GM21390 (cell line): ENCODE measurements at regions not wholly inside any gene's neighbourhood (a gene's known extent, or its start where the extent isn't known, plus 50 kb on each side); places are given as distances from the start of the nearest gene placed in this dataset.
A peak's percentile ranks its signal among the peaks of the same experiment; 100 is the strongest.

Experiments used
- ATAC-seq: cut with Tn5 transposase; IDR thresholded peaks from one replicate; pipeline ENCODE4 v1.9.1; 2021; ENCODE audit not compliant: unreplicated experiment

DNA sequence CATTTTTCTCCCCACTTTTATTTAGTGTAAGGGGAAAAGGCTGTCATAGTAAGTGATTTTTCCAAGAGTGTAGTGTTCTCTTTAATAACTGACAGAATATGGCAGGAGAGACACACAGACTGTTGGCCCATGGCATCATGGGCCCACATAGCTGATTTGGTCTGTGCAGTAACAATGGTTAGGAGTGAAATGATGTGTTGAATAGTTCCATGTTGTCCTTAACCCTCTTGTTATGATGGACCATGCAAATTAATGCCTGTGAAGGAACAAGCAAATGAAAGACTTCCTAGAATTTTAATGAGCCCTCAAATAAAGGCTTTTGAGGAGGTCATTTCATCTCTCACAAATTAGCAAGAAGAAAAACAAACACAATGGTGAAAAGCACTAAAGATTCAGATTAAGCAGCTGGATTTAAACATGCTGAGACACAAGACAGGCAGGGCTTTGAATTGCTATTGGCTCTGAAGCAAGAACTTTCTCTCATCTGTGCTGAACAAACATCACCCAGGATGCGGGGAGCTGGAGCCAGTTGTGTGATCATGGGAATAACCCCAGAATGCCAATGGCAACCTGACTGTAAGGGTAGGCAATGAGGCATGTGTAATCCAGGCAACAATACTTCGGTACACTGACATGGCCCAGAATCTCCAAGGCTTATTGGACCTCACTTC lies 136.7 kb upstream of the VEPH1 start:
- no peak for ATAC-seq

DNA sequence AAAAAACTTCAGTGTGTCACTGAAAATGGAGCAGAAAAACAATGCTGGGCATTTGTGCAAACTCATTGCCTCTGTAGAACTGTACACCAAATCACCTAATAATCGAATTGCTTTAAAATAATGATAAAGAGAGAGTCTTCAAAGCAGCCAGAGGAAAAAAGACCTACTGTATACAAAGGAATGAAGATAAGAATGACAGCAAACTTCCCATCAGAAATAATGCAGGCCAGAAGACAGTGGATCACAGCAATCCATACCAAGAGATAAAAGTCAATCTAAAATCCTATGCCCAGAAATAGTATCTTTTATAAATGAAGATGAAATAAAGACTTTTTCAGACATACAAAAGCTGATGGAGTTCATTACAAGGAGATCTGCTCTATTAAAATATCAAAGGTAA lies 134.7 kb upstream of the VEPH1 start:
- ATAC-seq = no peak

DNA sequence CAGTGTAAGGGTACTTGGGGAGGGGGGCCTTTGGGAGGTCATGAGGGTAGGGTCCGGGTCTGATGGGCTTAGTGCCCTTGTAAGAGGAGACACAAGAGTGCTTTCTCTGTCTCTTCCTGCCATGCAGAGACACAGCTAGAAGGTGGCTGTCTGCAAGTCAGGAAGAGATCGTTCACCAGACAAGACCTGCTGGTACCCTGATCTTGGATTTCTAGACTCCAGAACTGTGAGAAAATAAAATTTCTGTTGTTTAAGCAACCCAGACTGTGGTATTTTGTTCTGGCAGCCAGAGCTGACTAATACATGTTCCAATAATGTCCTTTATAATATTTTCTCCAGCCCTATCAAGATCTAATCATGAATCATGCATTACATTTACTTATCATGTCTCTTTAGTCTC lies 130.0 kb upstream of the VEPH1 start:
- ATAC-seq = no peak

DNA sequence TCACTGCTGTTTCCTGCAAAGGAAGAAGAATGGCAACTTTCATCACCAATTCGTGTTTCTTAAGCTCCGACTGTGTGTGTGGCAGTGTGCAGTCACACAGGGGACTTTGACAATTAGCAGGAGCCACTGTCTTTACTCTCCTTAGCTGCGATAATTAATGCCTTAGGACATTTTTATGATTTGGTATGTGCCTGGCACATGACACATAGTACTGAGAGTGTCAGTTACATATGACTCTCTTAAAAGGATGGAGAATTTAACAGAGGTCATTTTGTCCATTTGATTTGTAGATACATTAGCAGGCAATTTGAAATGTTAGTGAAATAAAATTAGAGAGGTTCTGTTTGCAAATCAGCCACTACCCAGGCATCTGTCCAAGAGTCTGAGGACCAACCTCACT lies 128.9 kb upstream of the VEPH1 start:
- ATAC-seq = no peak

DNA sequence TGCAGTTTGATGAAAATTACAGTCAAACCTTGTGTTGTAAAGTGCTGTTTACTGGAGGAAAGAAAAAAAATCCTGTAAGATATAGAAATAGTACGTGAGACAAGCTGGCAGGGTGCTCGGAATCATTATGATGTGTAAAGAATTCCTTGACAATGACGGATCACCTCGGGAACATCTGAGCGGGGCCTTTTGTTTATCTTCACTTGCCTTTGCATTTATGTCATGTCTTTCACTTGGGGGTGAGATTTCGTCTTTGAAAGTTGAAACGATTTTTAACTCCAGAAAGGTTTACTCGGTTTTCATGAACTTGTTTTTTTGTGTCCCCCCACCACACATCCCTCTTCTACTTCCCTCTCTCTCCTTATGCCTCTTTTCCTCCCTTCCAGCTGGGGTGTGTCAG lies 128.3 kb upstream of the VEPH1 start:
- ATAC-seq = no peak

DNA sequence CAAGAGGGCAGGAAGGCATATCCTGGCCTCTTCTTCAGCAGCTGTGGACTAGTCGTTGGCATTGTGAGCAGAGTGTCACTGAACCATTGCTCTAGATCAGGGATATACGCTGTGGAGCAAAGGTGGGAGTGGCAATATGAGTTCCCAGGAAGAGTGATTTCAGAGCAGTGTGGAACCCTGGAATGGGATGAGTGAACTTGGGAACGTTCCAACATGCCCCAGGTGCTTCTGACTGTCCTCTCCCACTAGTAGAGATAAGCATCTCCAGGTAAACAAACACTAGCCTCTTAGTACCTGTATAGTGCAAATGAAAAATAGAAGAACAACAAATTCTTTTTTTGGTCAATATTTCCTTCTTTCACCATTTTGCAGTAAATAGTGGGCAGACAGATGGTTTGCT lies 123.6 kb upstream of the VEPH1 start:
- no peak for ATAC-seq

DNA sequence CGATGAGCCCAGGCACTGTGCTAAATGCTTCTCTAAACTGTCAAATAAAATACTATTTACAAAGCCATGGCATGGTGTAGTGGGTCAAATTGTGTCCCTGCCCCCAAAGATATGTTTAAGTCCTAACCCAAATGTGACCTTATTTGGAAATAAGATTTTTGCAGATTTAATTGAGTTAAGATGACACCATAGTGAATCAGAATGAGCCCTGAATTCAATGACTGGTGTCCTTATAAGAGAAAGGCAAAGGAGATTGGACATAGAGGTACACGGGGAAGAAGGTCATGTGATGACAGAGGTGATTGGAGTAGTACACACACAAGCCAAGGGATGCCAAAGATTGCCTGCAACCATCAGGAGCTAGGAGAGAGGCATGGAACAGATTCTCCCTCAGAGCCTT lies 121.6 kb upstream of the VEPH1 start:
- ATAC-seq = no peak

DNA sequence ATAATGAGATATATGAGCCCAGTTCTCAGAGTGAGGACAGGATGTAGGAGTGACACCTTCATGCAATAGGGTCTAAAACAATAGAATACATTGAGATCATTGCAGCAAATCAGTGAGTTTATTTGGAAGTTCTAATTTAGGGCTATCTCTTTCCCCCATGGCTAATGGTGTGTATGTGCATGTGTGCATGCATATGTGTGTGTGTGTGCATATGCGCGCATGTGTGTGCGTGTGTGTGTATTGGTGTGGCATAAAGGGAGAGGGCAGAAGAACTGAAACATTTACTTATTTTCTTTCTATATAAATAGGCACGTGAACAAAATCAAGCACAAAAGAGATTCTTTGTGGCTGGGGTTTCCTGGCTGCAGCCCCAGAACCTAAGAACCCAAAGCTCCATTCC lies 115.7 kb upstream of the VEPH1 start:
- no peak for ATAC-seq

DNA sequence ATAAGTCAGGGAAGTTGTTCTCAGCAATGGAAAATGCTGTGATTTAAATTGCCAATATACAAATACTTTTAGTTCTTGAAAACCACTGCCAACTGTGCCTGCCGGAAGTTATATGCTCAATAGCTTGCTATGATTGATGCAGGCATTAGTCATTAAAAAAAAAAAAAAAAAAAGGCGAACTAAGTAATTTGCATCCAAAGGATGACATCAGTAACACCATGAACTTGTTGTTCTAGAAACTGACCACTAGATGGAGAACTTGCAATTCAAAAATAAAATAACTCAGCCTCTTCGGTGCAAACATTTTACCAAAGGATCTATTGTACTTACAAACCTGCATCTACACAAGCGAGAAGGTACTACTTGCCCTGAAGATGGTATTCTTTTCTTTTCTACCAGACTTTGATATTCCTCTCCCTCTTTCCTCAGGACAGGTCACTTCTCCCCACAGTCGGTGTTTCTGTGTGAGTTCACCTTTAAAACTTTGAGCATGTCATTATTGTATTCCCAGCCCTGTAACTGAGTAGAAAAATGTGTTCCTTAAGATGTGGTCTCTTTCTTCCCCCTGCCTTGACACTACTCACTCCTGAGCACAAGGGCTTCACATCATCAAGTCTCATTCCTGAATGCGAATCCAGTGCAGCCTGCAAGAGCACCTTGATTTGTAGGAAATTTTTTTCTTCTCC lies 115.0 kb upstream of the VEPH1 start:
- ATAC-seq = peak; percentile 85

DNA sequence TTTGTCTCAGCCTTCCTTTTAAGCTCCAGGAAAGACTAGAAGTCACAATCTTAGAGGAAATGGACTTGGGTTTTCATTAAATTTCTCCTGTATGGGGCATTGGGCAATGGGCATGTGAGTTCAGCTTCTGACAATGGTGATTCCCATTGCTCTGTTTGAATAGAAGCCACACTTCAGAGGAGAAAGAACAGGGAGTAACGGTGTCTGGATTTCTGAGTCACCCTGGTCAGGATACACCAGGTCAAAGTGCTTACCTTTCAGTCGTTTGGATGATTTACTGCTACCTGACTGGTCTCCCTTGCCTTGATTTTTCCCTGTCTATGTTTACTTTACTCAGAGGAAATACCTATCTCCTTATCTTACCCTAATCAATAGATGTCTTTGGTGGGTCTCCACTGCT lies 111.7 kb upstream of the VEPH1 start:
- no peak for ATAC-seq

DNA sequence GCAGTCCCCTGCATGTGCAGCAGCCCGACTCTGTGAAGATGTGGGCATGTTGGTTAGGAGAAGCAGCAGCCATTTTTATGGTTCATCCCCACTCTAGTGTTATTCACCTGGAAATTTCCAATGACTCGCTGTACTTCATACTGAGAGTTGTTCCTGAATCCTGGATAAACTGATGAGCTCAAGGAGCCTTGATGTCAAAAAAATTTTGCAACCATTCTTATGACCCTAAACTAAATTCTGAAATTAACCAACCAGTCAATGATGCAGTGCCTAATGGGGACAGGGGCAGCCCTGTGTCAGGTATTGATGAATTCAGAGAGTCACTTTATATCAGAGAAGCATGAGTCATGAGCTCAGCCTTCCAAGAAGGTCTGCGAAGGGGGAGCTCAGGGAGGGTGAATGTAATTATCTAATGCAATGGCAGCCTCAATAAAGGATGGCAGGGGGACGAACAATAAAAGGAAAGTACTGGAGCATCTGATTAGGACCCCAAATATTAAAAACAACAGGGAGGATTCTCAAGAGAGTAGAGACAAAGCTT lies 108.4 kb upstream of the VEPH1 start:
- no peak for ATAC-seq

DNA sequence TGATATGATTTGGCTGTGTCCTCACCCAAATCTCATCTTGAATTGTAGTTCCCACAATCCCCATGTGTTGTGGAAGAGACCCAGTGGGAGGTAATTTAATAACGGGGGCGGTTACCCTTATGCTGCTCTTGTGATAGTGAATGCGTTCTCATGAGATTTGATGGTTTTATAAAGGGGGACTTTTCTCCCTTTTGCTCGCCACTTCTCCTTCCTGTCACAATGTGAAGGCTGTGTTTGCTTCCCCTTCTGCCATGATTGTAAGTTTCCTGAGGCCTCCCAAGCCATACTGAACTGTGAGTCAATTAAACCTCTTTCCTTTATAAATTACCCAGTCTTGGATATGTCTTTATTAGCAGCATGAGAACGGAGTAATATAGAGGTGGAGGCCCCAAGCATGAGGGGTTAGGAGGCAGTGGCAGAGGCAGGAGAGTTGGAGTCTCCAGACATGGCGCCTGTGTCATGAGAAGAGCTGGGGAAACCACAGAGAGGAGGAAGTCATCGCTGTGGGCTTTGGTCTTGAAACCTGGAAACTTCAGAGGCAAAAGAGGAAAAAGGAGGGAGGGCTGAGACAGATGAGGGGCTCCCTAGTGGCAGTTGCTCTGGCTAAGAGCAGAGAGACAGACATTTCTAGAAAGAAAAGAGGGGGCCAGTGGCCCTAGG lies 107.8 kb upstream of the VEPH1 start:
- no peak for ATAC-seq

DNA sequence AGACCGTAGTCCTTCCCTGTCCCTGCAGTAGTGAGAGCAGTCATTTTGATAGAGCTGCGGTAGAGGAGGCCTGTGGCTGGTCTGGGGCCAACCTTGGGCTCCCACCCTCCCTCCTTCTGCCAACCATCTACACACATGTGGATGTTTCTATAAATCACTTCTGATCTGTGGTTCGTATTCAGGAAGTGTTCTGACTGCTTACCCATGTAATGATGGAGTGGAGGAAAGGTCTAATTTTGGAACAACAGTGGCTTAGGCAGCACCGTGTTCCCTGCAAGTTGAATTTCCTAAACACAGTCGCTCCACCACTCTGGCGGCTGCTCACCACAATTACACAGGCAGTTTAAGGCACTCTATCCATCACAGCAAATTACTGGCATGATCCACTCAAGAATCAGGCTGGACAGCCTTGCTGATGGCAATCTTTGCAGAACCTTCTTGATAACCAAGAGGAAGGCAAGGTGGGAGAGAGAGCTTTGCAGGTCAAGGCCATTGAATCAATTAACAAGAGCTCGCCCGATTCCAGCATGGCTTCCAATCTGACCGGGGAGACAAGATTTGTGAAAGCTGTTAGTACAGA lies 104.7 kb upstream of the VEPH1 start:
- no peak for ATAC-seq

DNA sequence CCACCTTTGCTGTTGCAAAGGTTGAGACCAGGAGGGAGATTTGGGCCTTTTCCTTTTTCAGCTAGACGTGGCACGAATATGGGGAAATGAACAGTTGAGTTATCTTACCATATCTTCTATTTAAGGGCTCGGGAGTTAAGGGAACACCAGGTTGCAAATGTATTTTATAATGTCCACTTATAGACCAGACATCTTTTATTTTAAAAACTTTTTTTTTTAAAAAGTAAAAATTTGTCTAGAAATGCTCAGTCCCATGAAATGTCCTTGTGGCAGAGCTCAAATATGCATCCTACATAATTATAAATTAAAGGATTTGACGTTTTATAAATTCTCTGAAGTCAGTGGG lies 103.6 kb upstream of the VEPH1 start:
- ATAC-seq = no peak

DNA sequence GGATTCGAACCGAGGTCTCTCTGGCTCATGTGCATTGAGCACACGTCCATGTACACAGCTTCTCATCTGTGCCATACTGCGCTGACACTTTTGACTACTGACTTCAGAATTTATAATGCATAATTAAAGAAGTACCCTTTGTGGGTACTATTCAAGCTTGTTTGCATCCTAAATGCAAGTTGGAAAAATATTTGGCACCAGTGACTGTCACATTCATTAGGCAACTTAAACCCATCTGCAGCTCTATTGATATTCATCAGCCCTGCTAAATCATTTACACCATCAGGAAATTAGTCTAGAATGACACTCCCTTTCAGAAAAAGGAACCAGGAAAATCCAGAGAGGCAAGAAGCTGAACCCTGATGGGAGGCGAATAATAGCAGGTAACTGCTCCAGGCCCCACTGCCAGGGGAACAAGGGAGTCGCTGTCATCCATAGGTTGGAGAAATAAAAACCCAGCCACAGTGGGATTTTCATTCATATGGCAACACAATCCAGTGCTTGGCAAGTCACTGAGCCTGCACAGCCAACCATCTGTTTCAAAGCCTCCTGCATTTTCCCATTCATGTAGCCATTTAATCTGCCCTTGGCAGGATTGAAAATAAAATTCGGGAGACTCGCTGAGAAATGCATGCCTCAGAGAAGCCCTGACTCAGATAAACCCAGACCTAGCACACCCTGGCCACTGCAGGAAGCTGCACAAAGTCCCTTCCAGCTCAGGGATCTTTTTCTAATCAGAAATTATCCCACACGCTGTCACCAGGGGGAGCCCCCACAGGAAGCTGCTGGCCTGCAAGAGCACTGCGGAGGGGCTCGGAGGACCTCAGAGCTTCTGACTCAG lies 103.0 kb upstream of the VEPH1 start:
- ATAC-seq = peak; percentile 96

DNA sequence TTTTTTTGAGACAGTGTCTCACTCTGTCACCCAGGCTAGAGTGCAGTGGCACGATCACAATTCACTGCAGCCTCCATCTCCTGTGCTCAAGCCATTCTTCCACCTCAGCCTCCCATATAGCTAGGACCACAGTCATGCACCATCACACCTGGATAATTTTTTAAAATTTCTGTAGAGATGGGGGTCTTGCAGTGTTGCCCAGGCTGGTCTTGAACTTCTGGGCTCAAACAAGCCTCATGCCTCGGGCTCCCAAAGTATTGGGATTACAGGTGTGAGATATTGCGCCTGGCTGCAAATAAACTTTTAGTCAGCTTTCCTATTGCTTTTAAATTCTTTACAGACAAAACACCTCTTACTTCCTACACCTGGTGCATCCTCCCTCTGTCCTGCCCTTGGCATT lies 102.1 kb upstream of the VEPH1 start:
- no peak for ATAC-seq

DNA sequence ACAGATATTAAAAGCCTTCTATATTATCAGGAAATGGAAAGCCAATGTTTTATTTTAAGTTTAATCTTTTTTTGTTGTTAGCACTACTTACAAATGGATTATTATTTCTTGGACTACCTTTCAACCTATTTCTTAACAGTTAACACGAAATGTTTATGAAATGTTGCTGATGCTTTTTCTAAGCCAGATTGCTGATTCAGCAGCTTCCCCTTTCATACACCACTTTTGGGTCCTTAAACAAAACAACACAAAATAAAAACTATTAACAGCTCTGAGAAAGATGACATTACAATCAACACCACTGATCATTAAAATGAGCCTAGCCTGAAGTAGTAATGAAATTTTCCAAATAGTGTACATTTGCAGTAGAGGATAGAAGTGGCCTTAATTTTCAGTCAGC lies 99.2 kb upstream of the VEPH1 start:
- no peak for ATAC-seq

DNA sequence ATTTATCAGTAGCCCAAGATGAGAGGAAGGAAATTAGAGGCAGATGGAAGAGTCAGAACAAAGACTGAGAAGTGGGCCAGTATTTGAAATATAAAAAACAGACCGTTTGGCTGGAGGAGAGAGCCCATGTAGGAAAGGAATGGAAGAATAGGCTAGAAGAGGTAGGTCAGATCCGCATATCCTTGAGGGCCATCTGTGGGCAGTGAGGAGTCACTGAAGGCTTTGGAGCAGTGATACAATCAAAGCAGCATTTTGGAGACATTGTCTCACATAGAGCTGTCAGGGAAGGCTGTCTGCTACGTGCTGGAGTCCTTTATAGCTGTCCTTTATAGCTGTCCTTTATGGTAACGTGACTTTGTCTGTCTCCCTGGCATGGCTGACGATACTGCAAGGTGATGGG lies 92.0 kb upstream of the VEPH1 start:
- ATAC-seq = no peak

DNA sequence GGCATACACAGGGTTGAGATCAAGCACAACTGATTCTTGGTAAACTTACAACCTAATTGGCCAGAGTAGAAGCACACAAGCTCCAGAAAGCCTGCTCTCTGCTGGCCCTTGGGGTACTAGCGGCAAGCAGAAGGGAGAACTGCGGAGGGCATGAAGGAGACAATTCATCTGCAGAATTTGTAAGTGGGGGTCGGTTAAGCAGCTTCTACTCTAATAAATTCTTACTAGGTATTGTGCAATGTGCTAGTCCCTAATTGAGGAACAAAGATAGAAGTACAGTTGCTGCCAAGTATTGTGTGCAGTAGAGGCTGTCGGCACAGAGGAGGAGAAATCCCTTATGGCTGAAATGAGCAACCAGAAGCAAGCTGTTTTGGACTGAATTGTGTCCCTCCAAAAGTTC lies 91.2 kb upstream of the VEPH1 start:
- no peak for ATAC-seq

DNA sequence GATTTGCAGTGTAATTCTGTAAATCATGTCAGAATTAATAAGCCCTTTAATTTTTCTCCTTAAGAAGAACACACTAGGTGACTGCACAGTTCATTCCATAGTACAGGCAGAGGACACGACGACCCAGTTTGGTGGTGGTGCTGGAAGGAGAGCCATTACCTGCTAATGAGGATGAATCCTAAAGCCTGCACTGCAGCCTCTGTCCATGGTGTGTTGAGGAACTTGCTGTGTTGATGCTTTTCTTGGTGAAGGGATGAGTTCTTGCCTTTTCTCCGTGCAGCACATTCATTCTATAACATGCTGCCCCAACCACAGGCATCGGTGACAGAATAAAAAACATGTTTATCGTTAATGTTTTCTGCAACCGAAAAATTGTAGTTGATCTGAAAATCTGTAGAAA lies 89.6 kb upstream of the VEPH1 start:
- ATAC-seq = no peak

DNA sequence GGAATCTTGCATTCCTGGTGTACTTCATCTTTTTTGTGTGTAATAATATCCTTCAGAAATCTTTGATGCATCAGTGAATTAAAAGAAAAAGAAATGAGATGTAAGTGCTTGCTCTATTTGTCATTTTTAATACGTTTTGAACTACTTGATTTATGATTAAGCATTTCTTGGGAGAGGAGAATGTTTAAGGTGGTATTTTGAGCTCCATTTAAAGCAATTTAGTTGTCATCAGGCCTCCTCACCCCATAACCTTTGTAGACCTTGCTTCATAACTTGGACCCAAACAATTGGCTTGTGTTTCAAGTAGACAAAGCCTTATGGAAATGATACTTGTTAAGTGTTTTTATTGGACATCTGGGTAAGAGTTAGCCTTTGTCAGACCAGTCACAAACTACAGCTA lies 87.1 kb upstream of the VEPH1 start:
- ATAC-seq = no peak
